ENCODE measurements at regions not wholly inside any gene's neighbourhood (a gene's known extent, or its start where the extent isn't known, plus 50 kb on each side); places are given as distances from the start of the nearest gene placed in this dataset.

- no peak overlapping the region for H3K9ac ChIP-seq (ENCODE audit: low read depth in 1 of 2, low read length in 2 of 2)
- H3K9me3 ChIP-seq (ENCODE audit: control insufficient read depth in 4 of 4, low read length in 3 of 4): no peaks in the 10 kb centered on the region
- DNase-seq (ENCODE audit: low spot score): no peak
- H3K4me1 ChIP-seq (ENCODE audit: control insufficient read depth in 4 of 4, insufficient read depth in 4 of 4, low read length in 3 of 4): no peaks in the 10 kb centered on the region
- TF ChIP-seq FOXA1 (IDR thresholded peaks at IDR 0.05) (no peak), NR2F2 (IDR thresholded peaks at IDR 0.05) (no peak)
- H3K36me3 ChIP-seq (ENCODE audit: control insufficient read depth in 4 of 4, insufficient read depth in 3 of 4, low read depth in 1 of 4, low read length in 3 of 4): no peaks in the 10 kb centered on the region
- no peak overlapping the region for H3K27ac ChIP-seq (ENCODE audit: low read depth in 1 of 2, low read length in 2 of 2)
- H3K27me3 ChIP-seq (ENCODE audit: control insufficient read depth in 4 of 4, insufficient read depth in 4 of 4, low read length in 3 of 4): peaks cover 0 to 2% (median 0%) of the 10 kb centered on the region in 4 donors
- H3K4me3 ChIP-seq (ENCODE audit: low read depth in 1 of 3, low read length in 3 of 3): no peak overlapping the region
- 83% methylated on average over 4 of the region's 4 CpGs for WGBS
Observed at GRCh38 chr6:105951322-105951721, 134.8 kb upstream of the PRDM1 start.

GRCh38 chr6:105949869-105950268, 136.3 kb upstream of the PRDM1 start:
- no peak overlapping the region for H3K27ac ChIP-seq (ENCODE audit: low read depth in 1 of 2, low read length in 2 of 2)
- H3K4me3 ChIP-seq (ENCODE audit: low read depth in 1 of 3, low read length in 3 of 3): no peak overlapping the region
- 70% methylated on average over 2 of the region's 2 CpGs for WGBS
- DNase-seq (ENCODE audit: low spot score): no peak
- H3K9ac ChIP-seq (ENCODE audit: low read depth in 1 of 2, low read length in 2 of 2): no peak overlapping the region
- peaks cover 0 to 2% (median 0%) of the 10 kb centered on the region in 4 donors for H3K27me3 ChIP-seq (ENCODE audit: control insufficient read depth in 4 of 4, insufficient read depth in 4 of 4, low read length in 3 of 4)
- H3K36me3 ChIP-seq (ENCODE audit: control insufficient read depth in 4 of 4, insufficient read depth in 3 of 4, low read depth in 1 of 4, low read length in 3 of 4): no peaks in the 10 kb centered on the region
- H3K9me3 ChIP-seq (ENCODE audit: control insufficient read depth in 4 of 4, low read length in 3 of 4): no peaks in the 10 kb centered on the region
- no peaks in the 10 kb centered on the region for H3K4me1 ChIP-seq (ENCODE audit: control insufficient read depth in 4 of 4, insufficient read depth in 4 of 4, low read length in 3 of 4)
- TF ChIP-seq SP1 (IDR thresholded peaks at IDR 0.05) (no peak), YY1 (IDR thresholded peaks at IDR 0.05) (no peak), ATF3 (IDR thresholded peaks at IDR 0.05) (no peak)

GRCh38 chr6:105943514-105943913, 142.6 kb upstream of the PRDM1 start:
- no peak for TF ChIP-seq HNF4G (IDR thresholded peaks at IDR 0.05)
- no peak for TF ChIP-seq ATF3 (IDR thresholded peaks at IDR 0.05)
- TF ChIP-seq HNF4A (conservative IDR thresholded peaks at IDR 0.05): no peak
- TF ChIP-seq REST (IDR thresholded peaks at IDR 0.05): no peak
- TF ChIP-seq EGR1 (IDR thresholded peaks at IDR 0.05; ENCODE audit: low read depth in 2 of 2): no peak
- no peak for TF ChIP-seq RXRA (IDR thresholded peaks at IDR 0.05)
- TF ChIP-seq ZBTB33 (IDR thresholded peaks at IDR 0.05): no peak
- no peak for TF ChIP-seq JUND (IDR thresholded peaks at IDR 0.05)
- no peak for TF ChIP-seq SP1 (IDR thresholded peaks at IDR 0.05)
- no peak for TF ChIP-seq MAX (IDR thresholded peaks at IDR 0.05)
- no peak for TF ChIP-seq CTCF (IDR thresholded peaks at IDR 0.05; ENCODE audit: low read depth, low read length, missing input control)
- no peak for TF ChIP-seq NR2F2 (IDR thresholded peaks at IDR 0.05)
- TF ChIP-seq GABPA (IDR thresholded peaks at IDR 0.05 in 1 of 2, conservative IDR thresholded peaks at IDR 0.05 in 1 of 2): no peak
- TF ChIP-seq FOXA2 (IDR thresholded peaks at IDR 0.05): no peak
- no peak for TF ChIP-seq FOXA1 (IDR thresholded peaks at IDR 0.05)
- TF ChIP-seq RAD21 (IDR thresholded peaks at IDR 0.05): no peak
- no peak for TF ChIP-seq TAF1 (conservative IDR thresholded peaks at IDR 0.05)
- no peak for TF ChIP-seq YY1 (IDR thresholded peaks at IDR 0.05)
- no peaks in the 10 kb centered on the region for H3K27me3 ChIP-seq (ENCODE audit: control insufficient read depth in 4 of 4, insufficient read depth in 4 of 4, low read length in 3 of 4)
- no peaks in the 10 kb centered on the region for H3K9me3 ChIP-seq (ENCODE audit: control insufficient read depth in 4 of 4, low read length in 3 of 4)
- no peak for DNase-seq (ENCODE audit: low spot score)
- 80% methylated on average over 2 of the region's 2 CpGs for WGBS
- no peak overlapping the region for H3K9ac ChIP-seq (ENCODE audit: low read depth in 1 of 2, low read length in 2 of 2)
- H3K36me3 ChIP-seq (ENCODE audit: control insufficient read depth in 4 of 4, insufficient read depth in 3 of 4, low read depth in 1 of 4, low read length in 3 of 4): no peaks in the 10 kb centered on the region
- H3K27ac ChIP-seq (ENCODE audit: low read depth in 1 of 2, low read length in 2 of 2): no peak overlapping the region
- H3K4me3 ChIP-seq (ENCODE audit: low read depth in 1 of 3, low read length in 3 of 3): no peak overlapping the region
- no peaks in the 10 kb centered on the region for H3K4me1 ChIP-seq (ENCODE audit: control insufficient read depth in 4 of 4, insufficient read depth in 4 of 4, low read length in 3 of 4)
